HTR-8/SVneo (cell line): ENCODE measurements at regions not wholly inside any gene's neighbourhood (a gene's known extent, or its start where the extent isn't known, plus 50 kb on each side); places are given as distances from the start of the nearest gene placed in this dataset.

Source experiments
- DNase-seq: peaks from one replicate; pipeline ENCODE4 v3.0.0; 2011; ENCODE audit warnings: low spot score, mixed read lengths; ENCODE audit not compliant: insufficient read length
- FAIRE-seq: peaks from 2 replicates; lab custom pipeline; 2011; peaks lifted over from hg19 to GRCh38; lab: Jason Lieb, UNC

DNA sequence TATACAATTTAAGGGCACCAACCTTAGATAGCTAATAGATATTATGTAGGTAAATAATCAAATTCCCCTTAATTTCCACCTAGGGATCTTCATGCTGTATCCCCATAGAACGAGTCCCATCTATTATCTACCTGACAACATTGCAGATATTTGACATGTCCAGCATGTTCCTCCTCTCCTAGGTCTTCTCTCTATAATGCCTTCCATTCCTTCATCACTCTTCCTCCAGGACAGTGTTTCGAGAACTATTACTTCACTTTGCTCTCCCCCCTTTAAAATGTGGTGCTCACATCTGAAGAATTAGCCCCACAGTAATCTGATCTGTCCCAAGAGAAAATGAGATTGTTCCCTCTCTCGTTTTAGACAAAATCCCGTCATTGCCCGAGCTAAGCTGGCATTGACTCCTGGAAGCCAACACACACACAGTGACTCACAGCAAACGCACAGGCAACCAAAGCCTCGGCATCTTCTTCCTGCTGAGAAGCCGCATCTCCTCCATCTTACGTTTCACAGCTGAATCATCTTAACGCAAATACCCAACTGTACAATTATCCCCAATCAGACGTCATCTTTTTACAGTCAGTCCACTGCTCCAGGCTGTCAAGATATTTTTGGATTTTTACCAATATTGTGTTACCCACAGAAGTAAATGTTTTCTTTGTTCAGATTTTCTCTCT lies 162.9 kb upstream of the AGAP1 start:
- peak; percentile 63 for DNase-seq
- peak; percentile 79 for FAIRE-seq

DNA sequence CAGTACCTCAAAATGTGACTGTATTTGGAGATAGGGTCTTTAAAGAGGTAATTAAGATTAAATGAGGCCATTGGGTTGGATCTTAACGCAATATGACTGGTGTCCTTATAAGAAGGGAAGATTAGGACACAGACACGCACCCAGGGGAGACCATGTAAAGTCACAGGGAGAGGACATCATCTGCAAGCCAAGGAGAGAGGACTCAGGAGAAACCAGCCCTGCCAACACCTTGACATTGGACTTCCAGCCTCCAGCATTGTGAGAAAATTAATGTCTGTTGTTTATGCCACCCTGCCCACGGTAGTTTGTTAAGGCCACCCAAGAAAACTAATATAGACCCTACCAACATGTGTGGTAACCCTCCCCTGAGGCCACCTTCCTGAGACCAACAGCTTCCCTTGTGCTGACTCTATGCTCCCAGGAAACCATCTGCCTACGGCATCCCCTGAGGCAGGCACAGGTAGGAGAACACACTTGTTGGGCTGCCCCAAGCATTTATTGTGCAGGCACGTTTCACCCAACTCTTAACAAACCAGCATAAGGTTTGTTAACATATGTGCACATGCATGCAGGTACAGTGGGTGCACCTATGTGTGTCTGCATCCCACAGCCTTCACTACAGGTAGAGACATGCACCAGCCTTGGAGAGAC lies 161.5 kb upstream of the AGAP1 start:
- DNase-seq: no peak
- FAIRE-seq: no peak

GRCh38 chr2:235333076-235333475 lies 160.8 kb upstream of the AGAP1 start:
- DNase-seq: no peak

GRCh38 chr2:235334179-235334578 lies 159.7 kb upstream of the AGAP1 start:
- DNase-seq (no peak), FAIRE-seq (no peak)

More at GRCh38 chr2:235333076-235333475, 160.8 kb upstream of the AGAP1 start:
- no peak for FAIRE-seq

DNA sequence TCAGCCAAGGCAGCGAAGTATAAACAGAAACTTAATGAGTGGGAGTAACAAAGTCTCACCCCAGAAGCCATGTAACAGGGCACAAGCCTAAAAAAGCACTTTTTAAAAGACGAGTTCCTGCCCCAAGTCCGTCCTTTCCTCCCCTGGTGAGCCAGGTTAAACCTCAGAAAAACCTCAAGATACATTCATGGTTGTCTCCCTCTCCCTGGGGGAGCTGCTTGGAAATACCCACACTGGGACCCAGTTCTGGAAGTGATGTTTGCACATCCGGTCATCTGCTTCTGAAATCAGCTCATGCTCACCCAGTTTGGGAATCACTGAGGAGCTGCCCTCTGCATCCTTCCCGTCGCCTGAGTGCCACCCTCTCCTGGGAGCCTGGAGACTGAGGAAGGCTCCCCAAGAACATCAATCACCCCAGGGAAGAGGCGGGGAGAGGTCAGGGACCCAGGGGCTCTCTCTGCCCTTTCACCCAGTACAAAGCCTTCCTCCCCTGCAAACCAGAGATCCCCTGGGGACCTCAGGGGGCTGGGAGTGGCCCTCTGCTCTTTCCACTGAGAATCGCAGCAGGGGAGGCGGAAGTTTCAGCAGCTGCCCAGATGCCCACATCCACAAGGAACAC lies 150.6 kb upstream of the AGAP1 start:
- FAIRE-seq (no peak), DNase-seq (no peak)

GRCh38 chr2:235343869-235344268 lies 150.0 kb upstream of the AGAP1 start:
- FAIRE-seq: no peak
- no peak for DNase-seq

GRCh38 chr2:235345745-235346144 lies 148.1 kb upstream of the AGAP1 start:
- no peak for DNase-seq
- FAIRE-seq: no peak

DNA sequence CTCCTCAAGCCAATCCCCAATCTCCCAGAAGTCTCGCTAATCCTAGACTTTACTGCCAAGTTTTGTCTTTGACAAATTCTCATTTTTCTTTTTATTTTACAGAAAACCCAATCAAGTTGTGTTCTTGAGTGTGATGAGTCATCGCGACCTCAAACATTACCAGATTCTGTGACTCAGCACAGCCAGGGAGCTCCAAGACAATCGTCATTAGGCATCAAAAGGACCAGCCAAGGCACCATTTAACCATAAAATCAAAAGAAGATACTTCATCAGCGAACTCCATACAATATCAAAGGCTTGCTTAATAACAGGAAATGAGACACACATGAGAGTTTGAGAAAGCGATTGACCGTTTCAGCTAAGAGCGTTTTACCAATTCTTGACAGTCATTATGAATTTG lies 146.2 kb upstream of the AGAP1 start:
- no peak for FAIRE-seq

DNA sequence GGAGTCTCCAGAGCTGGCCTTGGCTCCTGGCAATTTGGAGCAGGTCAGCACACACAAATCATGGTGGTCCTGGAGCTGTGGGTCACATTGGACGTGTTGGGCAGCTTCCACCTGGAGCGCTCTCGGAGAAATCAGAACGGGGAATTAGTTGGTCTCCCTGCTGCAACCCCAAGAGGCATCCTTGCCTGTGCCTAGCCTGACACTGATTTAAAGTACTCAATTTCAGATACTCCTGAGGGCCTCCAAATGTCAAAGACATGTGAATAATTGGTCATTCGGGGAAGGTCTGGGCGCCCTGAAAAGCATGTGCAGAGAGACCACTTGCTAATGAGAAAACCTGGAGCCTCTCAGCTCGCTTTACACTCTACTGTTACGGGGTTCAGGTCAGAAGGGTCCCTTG lies 145.5 kb upstream of the AGAP1 start:
- DNase-seq (no peak), FAIRE-seq (no peak)

More for the DNA sequence above, 146.2 kb upstream of the AGAP1 start:
- peak; percentile 66 for DNase-seq

DNA sequence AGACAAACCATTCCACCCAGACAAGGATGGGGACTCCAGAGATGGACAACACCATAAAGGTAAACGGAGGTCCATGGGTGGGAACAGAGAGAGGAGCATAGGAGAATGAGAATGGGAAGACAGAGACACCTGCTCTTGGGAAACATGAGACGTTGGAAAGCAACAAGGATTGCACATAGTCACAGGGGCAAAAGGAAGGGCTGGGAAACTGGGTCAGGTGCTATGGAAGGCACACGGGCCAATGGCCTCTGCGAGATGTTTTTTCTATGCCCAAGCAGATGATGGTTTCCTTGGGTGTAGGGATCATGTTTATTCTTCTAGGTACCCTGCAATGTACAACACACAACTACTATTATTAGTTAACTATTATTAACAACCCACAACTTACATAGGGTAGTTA lies 143.6 kb upstream of the AGAP1 start:
- DNase-seq (no peak), FAIRE-seq (no peak)

- FAIRE-seq (no peak), DNase-seq (no peak)
Measured at GRCh38 chr2:235352541-235352940, 141.3 kb upstream of the AGAP1 start.

GRCh38 chr2:235357881-235358280 lies 136.0 kb upstream of the AGAP1 start:
- FAIRE-seq (no peak), DNase-seq (no peak)

- FAIRE-seq (no peak), DNase-seq (no peak)
Measured at GRCh38 chr2:235358981-235359471, 134.8 kb upstream of the AGAP1 start.

DNA sequence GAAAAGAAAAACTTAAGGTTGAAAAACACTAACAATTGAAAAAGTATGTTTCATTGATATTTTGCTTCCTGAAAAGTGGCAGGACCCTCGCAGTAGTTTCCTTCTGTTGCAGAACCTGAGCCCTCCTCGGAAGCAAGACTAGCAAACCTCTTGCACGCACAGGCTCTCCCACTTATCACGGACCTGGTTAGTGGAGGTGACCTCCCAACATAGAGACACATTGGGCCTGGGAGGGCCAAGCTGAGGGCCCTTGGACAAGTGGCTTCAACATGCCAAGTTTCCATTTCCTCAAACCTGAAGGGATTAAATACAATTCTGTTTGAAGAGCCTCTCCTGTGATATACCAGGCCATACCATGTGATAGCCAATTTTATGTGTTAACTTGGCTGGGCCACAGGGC lies 133.4 kb upstream of the AGAP1 start:
- FAIRE-seq: no peak

GRCh38 chr2:235365743-235366142 lies 128.1 kb upstream of the AGAP1 start:
- DNase-seq (no peak), FAIRE-seq (no peak)

More for the DNA sequence above, 133.4 kb upstream of the AGAP1 start:
- DNase-seq: no peak

DNA sequence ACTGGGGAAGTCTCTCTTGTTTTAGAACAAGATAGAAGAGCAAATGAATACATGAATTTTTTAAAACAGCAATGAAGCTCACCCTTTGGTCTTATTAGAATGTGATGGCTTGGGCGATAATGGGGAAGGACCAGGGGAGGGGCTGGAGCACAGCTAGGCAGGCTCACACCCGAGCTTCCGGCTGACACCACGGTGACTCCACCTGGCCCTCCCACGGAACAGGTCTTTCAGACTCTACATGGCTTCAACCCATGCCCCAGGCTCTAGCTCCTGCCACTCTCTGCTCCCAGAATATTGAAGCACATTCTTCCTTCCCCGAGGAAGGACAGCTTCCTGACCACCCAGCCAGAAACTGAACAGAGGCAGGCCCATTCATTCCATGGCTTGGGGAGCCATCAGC lies 127.5 kb upstream of the AGAP1 start:
- no peak for FAIRE-seq

DNA sequence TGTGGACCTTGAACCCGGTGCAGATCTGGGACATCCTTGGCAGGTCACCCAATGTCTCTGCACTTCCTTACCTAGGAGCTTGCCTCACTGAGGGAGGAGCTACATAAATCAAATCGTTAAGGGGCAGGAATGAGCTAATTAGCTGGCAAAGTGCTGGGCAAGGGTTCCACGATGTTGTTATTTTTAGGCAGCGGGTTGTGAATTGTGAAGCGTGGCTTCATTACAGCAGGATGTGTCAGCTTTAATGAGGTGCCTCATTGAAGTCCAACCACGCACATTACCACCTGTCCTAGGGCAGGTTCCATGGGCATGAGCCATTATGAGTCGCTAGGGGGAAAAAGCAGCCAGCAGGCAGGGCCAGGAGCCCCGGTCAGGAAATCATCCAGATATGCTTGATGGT lies 127.0 kb upstream of the AGAP1 start:
- FAIRE-seq (no peak), DNase-seq (no peak)

More for the DNA sequence above, 127.5 kb upstream of the AGAP1 start:
- DNase-seq: no peak

DNA sequence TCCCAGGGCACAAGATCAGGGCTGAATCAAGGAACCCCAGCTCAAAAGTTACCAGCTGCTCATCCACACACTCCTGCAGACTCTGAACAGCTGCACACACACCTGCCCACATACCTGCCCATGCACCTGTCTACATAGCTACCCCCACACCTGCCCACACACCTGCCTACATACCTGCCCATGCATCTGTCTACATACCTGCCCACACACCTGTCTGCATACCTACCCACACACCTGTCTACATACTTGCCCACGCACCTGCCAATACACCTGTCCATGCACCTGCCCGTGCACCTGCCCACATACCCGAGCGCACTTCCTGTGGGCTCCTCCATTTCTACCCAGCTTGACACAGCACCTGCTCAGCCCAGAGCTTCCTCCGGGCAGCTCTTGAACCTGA lies 122.8 kb upstream of the AGAP1 start:
- FAIRE-seq: peak; percentile 69
- DNase-seq: no peak

- FAIRE-seq (no peak), DNase-seq (no peak)
Measured at GRCh38 chr2:235373171-235373570, 120.7 kb upstream of the AGAP1 start.

DNA sequence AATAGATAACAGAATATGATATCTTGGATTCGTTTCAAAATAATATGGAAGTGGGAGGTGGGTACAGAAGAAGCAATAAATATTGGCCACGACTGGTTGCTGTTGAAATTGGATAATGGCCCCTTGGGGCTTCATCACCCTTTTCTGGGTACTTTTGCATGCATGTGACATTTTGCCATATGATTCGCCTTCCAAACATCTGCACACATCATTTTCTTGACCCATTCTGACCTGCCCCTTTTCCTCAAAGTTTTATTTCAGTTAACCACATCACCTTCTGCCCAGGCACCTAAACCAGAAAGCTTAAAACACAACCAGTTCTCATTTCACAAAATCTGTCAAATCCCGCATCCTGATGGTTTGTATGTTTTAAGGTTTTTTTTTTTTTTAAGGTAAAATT lies 116.7 kb upstream of the AGAP1 start:
- no peak for FAIRE-seq

GRCh38 chr2:235378246-235378645 lies 115.6 kb upstream of the AGAP1 start:
- DNase-seq (no peak), FAIRE-seq (no peak)

More for the DNA sequence above, 116.7 kb upstream of the AGAP1 start:
- no peak for DNase-seq
